Activated CD4-positive, alpha-beta T cell treated with anti-CD3 and anti-CD28 coated beads, Interleukin-2, Interleukin-6, amounts not matched to agents 100 ng/mL and 50 ng/mL, durations not matched to agents 16 hours and 8 hours (primary cell): ENCODE measurements at regions not wholly inside any gene's neighbourhood (a gene's known extent, or its start where the extent isn't known, plus 50 kb on each side); places are given as distances from the start of the nearest gene placed in this dataset.
"Not testable (repeated sequence)": the region's sequence is repeated elsewhere in the genome, so short reads cannot be mapped to it uniquely, and the experiment has no call there.

Experiments used
- DNase-seq: peaks from one replicate; pipeline ENCODE4 v3.0.0-alpha.2; 2020

DNA sequence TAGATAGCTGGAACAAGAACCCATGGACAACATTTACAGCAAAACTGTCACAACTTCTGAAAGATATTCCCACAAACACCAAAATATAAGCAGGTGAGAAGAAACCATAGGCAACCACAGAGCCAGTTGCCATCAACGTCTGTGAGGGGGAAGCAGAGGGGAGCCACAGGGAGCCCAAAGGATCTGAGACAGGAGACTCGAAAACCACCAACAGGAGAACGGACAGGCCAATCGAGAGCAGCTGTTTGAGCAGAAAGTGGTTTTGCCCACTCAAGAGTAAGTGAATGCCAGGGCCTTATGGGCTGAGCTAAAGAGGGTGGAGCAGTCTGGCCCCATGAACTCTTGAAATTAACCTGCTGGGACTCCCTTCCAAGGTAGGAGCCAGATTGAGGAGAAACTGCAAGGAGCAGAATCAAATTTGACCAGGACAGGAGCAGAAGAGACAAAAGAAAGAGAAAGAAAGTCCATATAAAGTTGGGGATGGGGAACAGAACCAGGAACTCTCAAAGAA is 195.4 kb downstream of the ANKRD60 start:
- no peak for DNase-seq

DNA sequence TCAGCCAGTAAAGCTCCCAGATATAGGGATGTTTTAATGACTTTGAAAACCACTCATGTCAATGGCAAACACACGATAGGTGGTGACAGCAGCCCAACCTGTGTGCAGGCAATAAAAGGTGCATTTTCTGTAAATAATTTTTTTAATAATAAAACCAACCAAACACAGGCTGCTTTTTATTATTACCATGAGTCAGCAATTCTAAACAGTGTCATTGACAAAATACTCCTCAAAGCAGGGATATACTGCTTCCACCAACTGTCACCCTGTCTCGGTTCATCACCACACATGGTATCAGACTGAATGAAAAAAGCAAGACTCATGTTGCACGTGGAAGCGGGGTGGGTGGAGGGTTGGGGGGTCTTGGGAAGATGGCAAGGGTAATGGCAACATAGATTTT is 195.9 kb downstream of the ANKRD60 start:
- no peak for DNase-seq

DNA sequence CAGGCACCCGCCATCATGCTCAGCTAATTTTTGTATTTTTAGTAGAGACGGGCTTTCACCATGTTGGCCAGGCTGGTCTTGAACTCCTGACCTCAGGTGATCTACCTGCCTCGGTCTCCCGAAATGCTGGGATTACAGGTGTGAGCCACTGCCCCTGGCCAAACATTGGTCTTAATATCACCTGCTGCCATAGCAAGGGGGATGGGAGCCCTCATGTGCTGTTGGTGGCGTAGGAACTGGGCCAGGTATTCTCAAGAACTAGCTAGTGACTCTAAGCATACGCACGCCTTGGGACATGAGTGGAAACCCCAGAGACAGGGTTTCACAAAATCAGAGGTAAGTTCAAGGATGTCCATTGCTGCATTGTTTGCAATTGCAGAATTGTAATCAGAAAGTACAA is 197.1 kb downstream of the ANKRD60 start:
- DNase-seq, result not testable (repeated sequence)

DNA sequence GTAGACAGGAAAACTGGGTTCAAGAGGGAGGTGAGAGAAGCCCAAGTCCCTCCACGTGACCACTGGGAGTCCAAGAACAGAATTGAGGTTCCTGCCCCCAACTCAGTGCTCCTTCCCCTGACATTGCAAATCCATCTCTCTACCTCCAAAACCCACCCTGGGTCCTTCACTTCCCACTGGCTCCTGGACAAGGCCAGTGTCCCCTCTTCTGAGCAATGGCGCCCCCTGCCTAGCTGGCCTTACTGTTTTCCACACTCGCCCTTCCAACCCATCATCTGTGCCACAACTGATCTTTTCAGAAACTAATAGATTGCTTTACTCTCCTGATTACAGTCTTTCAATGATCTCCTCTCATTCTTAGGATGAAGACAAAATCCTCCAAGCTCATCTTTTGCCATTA is 200.3 kb downstream of the ANKRD60 start:
- no peak for DNase-seq

DNA sequence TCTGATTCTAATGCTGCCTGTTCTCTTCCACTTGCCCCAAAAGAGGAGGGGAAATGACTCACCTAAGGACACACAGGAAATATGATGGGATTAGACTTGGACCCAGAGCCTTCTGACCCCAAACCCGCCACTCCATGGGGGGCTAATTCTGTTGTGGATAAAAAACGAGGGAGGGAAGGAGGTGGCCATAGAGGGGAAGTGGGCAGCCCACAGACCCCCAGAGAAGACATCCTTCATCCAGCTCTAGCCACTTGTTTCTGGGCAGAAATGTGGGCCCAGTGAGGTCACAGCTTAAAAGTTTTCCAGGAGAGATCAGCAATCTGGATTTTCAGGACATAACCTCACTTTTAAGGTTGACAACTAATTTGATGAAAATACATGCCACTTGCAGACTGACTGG is 202.1 kb downstream of the ANKRD60 start:
- DNase-seq, result no peak

DNA sequence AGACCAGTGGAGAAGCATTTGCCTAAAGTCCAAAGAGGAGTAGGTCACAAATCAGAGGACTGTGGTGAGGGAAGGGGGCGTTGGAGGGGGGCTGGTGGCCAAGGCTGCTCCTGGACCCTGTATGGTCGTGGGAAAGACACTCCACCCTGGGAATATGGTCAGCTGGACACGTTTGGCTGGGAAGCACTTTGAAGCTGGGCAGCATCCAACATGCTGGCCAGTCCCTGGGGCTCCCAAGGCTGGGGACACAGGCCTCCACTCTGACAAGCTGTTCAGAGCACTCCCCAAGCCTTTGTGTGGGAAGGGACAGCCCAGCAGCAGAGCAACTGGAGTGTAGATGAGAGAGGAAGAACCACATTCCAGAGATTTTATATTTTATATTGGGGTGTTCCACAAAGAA is 203.2 kb downstream of the ANKRD60 start:
- no peak for DNase-seq

DNA sequence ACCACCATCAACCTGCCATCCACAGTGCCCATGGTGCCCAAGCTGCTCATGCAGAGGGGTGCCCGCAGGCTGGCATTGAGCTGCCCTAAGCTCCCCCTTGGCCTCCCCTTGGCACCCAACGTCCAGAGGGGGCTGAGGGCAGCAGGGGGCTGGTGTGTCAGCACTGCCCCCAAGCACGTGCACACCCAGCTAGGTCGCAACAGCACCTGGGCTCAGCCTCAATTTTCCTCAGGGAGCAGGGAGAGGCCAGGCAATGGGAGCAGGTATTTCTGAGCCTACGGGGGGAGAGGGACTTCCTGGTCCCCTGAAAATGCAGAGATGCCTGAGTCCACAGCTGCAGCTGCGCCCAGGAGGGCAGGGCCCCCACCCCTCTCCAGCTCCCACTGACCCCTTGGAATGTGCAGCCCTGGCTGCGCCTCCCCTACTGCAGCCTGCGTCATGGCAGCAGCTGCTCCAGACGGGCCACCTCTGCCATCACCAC is 204.2 kb downstream of the ANKRD60 start:
- DNase-seq, result no peak

DNA sequence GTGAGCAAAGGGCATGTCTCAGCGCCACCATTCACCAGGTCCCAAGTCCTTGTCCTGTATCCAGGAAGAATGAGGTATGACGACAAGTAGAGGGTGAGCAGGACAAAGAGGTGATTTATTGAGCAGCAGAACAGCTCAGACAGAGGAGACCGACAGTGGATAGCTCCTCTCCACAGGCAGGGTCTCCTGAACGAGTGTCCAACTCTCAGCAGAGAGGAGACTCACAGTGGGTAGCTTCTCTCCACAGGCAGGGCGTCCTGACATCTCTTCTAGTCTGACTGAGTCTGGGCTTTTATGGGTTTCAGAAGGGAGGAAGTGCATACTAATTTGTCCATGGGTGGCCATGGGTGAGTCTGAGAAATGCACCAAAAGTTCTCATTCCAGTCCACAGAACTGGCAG is 204.7 kb downstream of the ANKRD60 start:
- no peak for DNase-seq

DNA sequence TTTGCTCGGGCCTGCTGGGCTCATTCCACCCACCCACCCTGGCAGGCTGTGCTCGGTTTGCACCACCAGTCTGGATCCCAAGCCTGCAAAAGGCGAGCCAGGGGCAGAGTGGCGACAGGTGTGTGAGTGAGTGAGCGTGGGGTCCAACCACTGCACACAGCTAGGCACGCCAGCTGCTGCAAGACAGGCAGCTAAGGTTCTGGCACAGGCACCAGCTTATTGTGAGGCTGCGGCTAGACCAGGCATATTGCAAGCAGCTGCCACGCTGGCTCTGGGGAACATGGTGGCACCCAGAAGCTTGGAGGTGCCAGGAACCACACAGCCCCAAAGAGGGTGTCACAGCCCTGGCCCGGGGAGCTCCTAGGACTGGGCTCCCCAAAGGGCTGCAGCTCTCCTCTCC is 205.1 kb downstream of the ANKRD60 start:
- DNase-seq, result no peak

DNA sequence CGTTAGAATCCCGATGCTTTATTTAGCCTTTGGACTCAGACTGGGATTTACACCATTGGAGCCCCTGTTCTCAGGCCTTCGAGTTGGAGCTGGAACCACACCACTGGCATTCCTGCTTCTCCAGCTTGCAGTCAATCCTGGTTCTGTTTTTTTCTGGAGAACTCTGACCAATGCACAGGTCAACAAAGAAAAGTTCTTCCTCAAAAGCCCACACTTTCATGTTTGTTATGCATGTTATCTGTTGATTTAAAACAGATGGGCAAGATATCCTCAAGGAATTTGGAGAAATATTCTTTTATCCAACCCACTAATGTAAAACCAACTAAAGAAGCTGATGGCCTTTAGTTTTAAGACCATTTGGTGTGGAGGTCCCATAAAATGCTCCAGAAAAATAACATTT is 205.7 kb downstream of the ANKRD60 start:
- no peak for DNase-seq

DNA sequence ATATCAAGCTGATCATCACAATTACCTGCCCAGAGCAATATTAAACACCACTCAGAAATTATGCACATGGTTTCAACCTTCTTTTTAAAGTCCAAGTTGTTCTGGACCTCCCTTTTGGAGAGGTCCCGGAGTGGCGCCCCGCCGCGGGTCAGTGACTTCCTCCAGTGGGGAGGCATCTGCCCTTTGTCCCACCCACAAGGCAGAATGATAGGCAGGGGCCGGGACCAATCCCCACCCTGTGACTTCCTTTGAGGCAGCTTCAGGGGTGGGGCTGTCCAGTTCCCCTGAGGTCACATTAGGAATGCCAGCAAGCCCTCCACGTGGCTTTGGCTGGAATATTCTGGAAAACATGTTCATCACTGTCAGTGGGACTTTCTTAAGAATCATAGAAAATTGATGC is 207.0 kb downstream of the ANKRD60 start:
- DNase-seq, result no peak

DNA sequence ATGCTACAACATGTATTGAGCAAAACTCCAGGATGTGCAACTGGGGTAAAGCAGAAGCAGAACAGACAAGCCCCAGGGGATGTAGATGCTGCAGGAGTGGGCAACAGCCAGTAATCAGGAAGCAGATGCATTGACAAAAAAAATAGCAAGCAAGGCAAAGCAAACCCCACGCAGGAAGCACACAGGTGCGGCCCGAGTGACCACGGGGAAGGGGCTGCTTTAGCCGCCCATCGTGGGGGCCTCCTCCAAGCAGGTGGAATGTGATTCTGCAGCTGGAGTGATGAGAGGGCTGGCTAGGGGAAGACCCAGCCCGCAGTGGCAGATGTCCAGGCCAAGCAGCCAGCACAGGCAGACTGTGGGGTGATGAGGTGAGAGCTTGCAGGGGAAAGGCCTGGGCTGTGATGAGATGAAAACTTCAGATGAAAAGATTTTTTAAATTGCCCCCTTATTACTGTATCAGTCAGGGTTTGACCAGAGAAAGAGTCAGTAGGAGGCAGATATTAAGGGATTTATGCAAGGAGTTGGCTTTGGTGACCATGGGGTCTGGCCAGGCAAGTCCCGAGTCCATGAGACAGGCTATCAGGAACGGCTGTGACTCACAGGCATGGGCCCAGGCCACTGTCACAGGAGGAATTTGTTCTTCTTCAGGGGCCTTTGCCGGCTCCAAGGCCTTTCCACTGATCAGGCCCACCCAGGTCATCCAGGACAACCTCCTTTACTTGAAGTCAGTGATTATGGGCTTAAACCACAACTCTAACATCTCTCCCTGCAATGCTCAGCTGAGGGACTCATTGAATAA is 207.6 kb downstream of the ANKRD60 start:
- DNase-seq, result no peak

DNA sequence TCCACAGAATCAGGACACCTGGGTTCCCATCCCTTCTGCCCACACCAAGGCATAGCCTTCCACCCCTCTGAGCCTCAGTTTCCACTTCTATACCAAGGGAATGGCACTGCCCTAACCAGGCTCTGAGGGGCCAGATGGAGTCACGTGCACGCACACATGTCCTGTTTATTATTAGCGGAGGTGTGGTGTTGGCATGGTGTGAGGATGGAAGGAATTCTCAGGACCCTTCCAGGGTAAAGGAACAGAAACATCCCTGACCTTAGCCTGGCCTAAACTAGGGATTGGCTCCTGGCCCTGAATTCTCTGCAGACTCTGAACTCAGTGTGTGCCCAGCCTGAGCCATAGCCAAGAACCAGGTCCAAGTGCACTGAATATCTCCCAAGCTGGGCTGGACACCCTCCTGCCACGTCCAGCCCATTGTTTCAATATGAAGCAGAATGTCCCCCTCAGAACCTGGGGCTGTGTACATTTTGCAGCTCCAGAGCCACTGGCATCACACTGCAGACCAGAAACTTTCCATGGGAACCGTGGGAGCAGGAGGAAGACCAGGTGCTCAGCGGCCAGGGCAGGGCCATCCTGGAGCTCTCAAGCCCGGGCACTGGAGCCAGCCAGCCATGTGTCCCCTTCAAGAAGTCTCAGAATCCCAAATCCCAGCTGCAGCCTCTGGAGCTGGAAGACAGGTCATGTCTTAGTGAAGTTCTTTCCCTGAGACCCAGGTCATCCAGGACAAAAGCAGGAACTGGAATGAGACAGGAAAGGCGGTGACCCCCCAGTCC is 208.4 kb downstream of the ANKRD60 start:
- no peak for DNase-seq

DNA sequence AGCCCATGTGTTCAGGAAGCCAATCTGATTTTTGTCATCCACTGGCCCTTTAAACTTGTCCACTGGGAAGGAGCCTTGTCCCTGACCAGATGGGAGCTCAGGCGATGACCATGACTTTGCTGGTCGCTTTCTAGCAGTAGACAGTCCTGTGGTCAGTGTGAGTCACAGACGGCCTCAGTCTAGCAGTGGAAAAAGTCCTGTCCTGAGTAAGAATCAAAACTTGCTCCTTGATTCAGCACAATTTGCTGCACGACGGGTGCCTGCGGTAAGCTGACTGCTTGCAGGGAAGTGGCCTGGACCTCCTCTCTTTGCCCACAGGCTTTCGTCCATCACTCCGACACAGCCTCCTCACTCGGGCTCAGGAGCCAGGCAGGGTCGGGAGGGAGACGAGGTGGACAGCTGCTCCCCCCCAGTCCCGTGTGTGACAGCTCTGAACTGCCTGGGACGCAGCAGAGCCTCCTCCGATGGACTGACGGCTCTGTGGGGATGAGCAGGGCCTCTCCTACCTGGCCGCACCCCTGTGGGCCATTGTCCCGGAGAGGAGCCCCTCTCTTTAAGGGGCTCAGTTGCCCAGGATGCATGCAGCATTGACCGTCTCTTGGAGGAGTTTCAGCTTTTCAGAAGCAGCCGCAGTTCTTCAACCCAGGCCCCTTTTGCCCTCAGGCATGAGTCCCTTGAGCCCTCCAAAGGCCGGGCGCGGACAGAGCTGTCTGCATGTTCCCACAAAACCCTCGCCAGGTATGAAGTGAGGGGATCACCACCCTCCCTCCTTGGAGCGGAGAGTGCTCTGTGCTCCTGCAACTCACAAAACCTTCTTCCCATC is 209.2 kb downstream of the ANKRD60 start:
- DNase-seq, result no peak

DNA sequence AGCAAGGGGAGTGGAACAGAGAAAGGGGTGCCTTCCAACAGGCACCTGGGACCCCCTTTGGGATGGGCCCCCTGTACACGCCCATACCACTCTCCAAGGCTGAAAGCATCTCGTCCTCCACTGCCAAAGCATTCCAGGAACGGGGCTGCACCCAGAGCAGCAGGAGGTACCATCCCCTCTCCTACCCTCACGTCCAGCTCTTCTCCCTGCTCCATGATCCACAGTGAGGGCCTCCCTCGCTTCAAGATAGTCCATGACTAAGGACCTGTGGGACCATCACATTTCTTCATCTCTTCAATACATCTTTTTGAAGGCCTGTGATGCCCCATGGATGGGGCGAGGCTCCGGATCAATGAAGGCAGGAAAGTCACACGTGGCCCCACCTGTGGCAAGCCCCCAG is 209.9 kb downstream of the ANKRD60 start:
- no peak for DNase-seq

DNA sequence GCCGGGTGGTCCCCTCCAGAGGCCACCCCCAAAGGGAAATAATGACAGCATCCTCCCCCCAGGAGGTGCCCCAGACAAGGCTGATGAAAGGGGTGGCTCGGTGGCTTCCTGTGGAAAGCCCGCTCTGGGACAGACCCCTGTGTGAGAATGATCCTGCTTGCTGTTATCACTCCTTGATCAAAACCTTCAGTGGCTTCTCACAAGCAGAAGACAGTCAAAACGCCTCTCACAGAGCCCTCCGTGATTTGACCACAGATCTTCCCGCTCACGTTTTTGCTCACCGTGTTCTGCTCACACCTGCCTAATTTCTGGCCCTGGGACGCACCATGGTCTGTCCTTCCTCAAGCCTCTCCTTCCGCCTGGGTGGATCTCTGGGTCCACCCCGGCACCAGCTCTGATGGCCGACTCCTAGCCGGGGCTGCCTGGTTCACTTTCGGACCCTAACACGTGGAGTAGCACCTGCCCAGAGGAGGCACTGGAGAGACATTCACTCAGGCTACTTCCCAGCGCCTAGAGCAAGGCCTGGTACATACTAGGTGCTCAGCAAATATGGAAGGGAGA is 210.4 kb downstream of the ANKRD60 start:
- DNase-seq, result no peak

DNA sequence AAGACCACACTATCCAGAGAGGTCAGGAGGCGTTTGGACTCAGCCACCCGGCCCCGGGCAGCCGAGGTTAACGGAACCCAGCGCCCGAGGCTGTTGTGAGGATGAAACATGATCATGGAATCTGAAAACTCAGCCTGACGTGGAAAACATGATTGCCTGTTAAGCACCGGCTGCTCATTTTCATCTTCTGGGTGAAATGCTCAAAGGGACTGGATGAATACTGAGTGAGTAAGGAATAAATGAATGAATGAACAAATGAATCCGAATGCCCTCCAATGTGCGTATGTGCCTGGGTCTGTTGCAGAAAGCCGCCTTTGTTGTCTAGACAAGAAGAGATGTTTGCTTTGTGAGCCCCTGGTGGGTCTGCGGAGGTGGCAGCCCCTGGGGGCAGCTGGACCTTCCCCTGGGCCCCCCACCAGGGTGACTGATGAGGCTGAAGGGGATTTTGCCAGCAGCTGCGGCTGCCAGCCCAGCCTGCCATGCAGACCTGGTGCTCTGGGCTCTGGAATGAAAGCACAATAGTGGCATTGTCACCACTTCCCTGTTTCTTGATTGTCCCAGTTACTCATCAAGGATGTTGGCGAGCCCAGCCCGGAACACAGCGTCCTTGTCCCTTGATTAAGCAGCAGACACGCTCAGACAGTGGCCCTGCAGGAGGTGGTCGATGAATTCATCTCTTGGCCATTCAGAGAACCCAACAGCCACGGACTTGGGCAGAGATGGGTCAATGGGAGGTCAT is 211.1 kb downstream of the ANKRD60 start:
- DNase-seq, result no peak

DNA sequence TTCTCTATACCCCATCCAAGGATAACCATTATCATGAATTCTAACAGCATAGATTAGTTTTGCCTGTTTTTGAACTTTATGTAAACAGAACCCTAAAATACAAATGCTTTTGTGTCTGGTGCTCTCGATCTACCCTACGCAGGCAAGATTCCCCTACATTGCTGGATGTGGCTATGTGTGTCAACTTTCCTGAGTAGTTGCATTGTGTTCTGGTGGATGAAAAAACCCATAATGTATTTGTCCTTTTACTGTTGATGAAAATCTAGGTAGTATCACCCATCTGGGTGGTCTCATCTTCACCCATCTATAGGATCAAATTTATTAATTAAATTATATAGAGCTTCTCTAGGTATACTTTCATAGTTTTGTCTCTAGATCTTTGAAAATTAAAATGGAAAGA is 211.7 kb downstream of the ANKRD60 start:
- DNase-seq, result no peak

DNA sequence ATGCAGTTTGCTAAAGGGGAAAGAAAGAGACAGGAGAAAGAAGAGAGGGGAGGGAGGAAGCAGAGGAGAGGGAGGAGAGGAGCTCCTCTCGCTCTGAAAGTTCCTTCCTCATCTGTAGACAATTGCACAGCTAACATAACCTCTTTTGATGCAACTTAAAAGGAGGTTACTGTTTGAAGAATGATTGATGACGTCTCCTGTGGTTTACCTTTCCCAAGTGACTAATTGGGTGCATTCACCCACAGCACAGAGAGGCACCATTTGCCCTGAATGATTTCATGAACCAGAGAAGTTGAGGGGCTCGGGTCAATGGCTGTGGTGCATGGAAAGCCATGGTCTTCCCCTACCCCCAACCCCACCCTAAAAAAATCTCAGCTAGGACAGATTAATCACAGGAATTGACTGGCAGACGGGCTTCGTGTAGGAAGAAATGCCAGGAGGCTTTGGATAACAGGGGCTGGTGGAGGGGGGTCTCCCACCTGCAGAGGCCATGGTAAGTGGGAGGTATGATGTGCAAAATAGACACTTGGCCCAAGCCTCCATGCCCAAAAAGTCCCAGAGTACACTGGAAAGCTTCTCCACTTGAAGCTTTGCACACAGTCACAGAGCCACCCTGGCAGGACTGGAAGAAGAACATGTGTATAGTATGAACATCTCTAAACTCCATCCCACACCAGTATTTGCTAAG is 213.7 kb downstream of the ANKRD60 start:
- no peak for DNase-seq

DNA sequence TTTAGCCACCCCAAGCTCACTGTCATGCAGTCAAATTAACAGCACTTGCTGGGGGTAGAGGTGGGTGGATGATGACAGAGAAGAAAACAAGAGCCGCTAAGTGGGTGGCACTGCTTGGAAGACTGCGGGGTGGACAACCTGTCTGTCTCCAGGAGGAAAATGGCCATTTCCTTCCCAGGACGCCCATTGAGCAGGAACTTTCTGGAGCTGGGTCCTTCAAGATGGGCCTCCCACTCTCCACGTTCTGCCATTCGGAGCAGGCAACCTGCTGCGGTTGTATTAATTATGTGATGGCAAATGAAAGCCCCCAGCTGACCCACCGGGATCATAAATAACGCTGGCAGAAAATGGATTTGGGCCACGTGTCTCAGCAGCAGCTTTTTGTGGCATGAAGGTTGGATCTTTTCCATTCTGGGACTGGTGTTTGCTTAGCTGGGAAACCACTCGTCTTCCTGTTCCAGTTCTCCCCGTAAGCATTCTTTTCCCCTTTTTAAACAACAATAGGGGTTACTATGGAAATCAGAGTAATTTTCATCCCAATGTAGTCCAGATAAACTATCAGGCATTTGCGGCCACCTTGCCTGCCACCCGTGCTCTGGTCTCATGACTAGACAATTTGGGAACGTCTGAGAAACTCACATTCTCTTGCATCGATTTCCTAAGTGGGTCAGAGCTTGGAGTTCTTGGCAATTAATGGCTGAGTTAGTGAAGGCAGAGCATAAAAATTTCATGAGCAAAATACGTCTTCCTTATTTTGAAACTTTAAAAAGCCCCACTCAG is 215.5 kb downstream of the ANKRD60 start:
- no peak for DNase-seq
